NCI-H510A (cell line): ENCODE measurements at regions not wholly inside any gene's neighbourhood (a gene's known extent, or its start where the extent isn't known, plus 50 kb on each side); places are given as distances from the start of the nearest gene placed in this dataset.

Experiments used
- DNase-seq: peaks from one replicate; lab custom pipeline; 2025; lab: John Stamatoyannopoulos, UW

DNA sequence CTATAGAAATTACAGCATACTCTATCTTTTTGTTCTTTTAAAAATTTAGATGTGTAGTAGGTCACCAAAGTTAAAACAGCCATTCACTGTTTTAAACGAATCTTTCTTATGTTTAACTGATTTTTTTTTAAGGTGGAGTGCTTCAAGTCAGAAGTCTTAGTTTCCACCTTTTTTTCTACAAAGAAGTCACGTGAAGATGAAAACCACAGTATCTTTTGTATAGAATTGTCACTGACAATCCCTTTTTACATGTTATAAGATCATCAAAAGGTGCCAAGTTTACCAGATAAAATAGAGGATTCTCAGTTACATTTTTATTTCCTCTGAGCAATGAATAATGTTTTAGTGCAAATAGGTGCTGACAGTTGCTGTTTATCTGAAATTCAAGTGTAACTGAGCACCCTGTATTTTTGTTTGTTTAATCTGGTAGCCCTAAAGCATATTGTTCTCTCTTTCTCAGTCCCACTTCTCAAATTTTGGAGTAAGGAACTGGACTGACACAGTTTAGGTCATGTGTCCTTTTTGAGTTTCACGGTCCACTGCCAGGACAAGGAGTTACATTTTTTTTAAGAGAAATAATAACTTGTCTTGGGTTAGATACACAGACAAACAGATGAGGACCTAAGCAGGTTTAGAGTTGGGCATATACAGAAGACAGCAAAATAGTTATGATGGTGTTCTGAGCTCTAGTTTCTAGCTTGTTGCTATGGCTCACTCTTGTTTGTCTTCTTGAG lies 233.2 kb upstream of the MBL2 start:
- DNase-seq = no peak

DNA sequence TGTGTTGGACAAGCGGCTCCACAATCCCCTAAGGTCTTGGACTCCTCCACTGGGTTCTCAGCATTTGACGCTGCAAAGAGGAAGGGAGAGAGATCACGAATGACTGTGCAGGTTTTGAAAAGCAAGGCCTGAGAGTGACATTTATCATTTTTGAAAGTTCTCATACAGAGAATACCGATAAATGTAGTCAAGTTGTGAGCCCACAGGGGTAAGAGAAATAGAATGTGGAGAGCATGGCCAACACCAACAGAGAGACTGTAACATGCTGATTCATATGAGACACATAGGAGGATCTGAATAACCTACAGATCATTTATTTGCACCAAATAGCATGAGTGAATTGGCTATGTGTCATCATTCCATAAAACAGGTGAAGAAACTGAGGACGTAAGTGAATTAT lies 230.5 kb upstream of the MBL2 start:
- DNase-seq = no peak

DNA sequence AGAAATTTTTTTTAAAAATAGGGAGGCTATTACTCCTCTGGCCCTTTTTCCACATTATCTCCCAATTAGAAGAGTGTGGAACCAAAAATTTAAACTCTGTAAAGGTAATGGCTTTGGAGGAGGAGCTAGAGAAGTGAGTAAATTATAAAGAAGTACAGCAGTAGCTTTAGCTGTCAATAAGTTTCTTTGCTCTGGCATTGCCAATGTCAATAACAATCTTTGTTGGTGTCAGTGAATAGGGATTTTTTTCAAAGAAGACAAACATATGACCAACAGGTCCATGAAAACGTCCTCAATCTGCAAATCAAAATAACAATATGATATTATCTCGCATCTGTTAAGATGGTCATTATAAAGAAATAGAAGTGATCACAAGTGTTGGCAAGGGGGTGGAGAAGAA lies 227.1 kb upstream of the MBL2 start:
- no peak for DNase-seq

DNA sequence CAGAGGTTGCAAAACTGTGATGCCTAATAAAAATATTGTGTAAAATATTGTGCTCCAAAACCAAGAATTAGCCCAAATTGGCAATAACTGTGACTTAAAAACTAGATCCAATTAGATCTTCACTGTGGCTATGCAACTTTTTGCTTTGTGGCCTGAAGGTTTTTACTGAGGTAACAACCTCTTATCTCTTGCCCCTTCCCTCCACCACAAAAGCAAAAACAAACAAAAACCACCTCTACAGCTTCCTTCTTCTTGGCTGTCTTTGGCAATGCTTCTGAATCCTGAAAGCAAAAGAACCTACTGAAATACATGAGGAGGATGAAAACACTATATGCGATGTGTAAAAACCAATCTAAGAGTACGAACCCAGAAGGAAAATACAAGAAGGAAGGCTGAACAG lies 226.7 kb upstream of the MBL2 start:
- DNase-seq = no peak

DNA sequence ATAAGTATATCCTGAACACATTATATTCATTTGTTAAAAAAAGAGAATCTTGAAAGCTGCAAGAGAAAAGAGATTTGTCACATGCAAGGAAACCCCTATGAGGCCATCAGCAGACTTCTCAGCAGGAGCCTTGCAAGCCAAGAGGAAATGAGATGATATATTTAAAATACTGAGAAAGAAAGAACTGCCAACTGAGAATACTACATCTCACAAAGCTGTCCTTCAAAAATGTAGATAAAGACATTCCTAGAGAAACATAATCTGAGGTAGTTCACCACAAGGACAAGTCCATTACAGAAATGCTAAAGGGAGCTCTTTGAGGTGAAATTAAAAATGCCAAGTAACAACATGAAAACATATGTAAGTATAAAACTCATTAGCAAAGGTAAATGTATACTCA lies 224.4 kb upstream of the MBL2 start:
- DNase-seq = no peak

DNA sequence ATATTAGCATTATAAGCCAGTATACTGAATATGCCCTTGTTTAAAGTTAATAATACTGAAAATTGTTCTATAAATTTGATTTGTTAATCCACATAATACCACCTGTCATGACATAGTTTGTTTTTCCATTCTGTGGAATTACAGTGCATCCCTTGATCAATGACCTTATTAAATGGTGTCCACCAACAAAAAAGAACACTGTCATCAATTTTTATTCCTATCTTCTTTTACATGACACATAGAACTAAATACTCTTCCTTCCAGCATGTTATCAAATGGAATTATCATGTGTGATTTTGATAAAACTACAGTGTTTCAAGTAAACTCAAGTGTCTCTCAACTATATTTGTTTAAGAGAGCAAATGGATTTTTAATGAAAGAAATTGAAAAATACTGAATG lies 221.8 kb upstream of the MBL2 start:
- DNase-seq = no peak

DNA sequence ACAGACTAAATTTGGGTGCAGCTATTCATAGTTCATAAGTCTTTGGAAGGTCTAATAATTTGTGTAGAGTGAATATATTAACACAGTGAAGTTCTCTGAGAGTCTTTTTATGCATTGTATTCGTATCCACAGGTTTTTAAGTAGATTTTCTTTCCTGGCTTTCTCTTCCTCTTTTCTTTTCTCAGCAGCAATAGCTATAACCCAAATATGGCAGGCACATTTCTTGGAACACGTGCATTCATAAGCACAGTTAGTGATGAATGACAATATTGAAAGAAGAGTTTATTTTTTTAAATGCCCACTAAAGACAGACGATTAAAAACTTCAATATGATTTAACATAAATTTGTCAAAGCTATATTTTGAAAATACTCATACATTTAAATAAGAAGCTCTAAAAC lies 220.5 kb upstream of the MBL2 start:
- no peak for DNase-seq

DNA sequence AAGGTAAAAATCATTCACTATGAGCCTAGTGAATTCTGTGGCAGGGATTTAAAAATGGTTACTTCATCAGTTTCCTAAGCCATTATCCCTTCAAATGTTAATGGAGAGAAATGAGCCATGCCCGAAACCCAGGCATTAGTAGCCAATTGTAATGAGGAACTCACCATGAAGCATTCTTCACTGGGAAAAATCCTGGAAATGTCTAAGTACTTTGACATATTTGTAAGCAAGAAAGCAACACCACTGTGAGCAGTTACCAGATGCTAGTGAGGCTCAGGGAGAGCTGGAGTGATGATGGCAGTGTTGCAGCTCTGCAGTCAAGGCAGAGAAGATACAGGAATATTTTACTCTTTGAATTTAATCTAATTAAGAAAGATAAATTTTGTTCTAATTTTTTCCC lies 220.0 kb upstream of the MBL2 start:
- DNase-seq = no peak

DNA sequence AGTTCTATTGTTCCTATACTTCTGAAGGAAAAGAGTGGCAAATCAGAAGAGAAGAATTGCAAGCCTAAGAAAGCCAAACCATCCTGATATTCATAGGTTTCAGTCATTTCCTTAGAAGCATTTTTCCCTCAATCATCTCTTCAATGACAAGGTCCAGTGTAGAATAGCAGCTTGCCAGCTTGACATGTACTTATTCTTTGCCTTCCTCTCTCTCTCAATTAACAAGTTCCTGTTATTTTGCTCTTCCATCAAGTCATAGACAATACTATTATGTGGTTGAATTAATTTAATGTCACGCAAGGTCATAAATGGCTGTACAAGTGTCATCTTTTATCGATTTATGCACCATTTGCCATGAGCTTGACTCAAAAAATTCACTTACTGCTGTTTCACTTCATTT lies 216.3 kb upstream of the MBL2 start:
- no peak for DNase-seq

DNA sequence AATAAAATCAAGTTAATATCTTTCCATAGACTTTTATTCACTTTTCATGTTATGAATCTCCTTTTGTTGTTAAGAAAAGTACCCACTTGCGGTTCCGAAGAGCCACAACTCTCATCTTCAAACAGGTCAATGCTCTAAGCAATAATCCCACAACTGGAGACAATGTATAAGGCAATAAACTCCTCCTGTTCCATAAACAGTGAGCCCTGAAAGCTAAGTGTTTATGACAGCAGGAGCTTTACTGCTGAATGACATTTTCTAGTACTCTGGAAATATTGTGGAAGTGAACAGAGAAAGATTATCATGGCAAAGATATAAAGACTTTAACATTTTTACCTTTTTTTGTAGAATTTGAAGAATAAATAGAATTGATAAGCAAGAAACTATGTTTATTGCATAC lies 213.5 kb upstream of the MBL2 start:
- no peak for DNase-seq

DNA sequence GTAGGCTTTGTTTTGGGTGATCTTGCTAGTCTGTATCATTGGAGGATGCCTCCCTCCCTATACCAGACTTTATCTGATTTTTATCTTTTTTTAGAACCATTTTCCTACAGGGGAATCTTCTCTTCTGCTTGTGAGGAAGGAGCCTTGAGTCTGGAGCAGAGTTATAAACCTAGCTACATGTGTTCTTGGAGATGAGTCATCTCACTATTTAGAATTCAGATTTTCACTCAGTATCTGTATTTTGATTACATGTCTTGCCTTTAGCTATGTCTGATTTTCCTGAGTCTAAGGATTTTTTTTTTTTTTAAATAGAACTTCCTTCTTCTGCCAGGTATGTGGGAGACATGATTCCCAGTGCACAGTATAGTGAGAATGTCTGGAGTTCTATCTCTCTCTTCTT lies 211.6 kb upstream of the MBL2 start:
- no peak for DNase-seq

DNA sequence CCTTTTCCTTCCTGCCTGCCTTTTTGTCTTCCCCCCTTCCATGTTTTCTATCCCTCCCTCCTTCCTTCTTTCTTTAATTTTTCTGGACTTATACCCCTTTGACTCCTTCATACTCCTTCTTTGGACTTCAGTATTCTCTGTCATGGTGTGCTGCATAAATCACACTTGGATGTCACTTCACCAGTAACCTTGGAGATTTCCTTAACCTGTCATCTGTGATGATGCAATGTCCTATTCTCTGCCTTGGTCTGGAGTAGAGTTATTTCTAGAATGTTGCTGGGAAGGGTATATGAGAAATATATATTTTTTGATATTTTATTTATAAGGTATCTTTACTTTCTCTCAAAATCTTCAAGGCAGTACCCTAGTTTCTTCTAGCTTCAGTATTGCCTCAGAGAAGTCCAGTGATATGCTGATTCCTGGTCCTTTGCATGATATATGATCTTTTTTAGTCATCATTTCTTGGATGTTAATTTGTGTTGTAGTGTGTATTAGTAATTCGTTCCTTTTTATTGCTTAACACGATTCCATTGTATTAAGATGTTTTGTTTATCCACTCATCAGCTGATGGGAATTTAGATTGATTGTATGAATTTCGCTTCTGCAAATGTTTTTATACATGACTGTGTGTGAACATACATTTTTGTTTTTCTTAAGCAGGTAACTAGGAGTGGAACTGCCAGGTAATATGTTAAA lies 206.9 kb upstream of the MBL2 start:
- no peak for DNase-seq

DNA sequence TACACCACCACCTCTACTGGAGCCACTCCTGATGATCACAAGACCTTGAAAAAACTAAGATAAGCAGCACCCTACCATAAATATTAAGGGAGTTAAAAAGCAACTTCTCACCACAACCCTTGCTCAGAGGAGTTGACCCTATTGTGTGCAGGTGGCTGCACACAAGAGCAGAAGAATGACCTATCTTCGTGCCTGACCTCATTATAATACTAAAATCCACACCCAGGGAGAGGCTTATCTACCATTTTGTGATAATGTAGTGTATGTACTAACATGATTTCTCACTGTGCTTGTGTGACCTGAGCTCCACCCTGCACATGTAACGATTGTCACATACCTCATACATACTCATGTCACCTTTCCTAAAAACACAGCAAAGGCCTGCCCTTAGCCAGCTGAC lies 205.0 kb upstream of the MBL2 start:
- no peak for DNase-seq

DNA sequence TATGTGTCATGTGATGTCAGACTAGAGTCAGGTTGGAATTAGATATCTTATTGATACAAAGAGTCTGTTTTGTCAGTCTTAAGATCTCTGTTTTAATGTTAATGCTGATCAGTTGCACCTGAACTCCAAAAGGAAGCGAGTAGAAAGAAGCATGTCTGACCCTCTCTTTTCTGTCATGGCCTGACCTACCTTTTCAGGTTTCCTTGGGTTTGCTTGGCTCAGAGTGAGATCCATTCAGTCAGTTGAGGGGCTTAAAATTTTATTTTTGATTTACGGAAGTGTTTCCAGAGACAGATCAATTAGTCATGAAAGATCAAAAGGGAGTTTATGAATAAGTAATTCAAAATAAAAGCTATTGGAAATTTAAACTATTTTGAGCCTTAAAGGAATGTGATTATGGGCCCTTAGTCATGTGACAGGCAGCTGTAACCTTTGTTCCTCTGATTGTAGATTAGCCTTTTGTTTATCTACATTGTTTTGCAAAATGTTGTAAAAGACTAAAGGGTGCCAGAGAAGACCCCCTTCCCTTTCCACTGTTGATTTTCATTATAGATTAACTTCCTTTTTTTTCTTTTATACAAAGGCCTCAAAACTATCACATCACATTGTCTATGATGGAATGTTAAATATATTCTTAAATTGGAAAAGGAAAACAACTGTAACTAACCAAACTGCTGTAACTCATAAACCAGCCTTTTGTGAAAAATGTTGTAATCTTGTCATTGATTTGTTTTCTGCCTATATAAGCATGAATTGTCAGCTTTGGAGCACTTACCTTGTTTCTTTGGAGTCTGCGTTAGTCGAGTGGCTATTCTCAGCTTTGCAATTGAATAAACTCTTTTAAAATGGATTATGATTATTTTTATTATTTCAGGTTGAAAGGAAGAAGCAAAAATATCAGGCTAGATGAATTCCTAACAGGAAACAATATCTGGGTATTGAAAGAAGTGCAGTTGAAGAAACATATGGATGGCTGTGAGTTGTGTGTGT lies 195.5 kb upstream of the MBL2 start:
- no peak for DNase-seq

DNA sequence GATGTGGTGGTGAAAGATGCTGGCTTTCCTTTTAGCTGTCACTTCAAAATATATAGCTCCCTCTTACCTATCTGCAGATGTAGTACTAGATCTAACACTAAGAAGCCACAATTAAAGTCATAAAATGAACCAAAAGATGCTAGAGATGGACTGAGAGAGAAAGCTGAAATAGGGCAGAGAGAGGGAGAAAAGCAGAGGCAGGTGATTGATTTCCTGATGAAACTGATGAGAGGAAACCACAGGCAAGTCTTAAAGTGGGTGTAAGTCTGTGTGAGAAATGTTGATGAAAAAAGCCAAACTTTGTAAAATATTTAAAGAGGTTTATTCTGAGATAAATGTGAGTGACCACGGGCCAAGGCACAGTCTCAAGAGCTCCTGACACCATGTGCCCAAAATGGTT lies 194.3 kb upstream of the MBL2 start:
- no peak for DNase-seq

DNA sequence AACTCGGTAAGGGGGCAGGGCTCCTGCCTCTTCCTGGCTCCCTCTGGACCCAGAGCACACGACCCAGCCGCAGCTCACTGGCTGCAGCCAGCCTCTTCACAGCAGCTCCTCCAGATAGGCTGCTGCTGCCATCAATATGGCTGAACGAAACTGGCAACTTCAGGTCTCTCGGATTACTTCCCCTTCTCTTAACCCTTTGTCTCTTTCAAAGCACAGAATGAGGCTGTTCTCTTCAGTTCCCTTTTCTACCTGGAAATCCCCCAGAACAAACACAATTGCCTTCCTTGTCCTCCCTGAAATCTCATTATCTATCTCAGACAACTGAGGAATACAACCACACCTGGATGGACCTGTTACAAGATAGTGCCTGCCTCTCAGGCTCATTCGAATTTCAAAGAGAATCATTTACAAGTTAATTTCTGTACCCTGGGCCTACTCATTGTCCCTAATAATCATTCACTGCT lies 193.4 kb upstream of the MBL2 start:
- no peak for DNase-seq

DNA sequence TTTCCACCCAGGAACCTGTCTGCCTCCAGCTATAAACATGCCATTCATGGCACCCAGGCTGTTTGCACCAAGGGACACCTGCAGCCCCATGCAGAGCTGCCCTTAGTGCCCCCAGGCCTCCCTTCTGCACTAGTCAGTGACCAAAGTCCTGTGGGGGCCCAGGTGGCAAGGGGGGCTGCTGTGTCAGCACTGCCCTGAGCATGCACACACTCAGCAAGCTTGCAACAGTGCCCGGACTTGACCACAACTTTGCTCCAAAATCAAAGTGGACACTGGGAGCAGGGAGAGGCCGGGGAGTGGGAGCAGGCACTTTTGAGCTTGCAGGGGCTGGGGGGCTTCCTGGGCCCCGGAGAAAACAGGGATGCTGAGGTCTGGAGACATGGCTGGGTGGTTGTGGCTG lies 192.9 kb upstream of the MBL2 start:
- DNase-seq = no peak

DNA sequence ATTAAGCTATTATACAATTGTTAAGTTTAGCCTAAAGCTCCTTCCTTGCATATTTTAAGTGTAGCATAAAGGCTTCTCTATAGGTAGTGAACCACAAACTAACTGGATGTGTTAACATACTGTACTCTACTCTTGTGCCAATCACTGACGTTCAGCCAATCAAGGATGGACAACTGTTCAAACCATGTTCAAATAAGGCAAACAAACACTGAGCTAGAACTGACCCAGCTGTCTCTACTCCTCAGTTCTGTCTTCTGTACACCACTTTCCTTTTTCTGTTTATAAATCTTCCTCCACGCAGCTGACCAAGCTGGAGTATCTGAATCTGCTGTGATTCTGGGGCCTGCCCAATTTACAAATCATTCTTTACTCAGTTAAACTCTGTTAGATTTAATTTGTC lies 188.7 kb upstream of the MBL2 start:
- DNase-seq = no peak

DNA sequence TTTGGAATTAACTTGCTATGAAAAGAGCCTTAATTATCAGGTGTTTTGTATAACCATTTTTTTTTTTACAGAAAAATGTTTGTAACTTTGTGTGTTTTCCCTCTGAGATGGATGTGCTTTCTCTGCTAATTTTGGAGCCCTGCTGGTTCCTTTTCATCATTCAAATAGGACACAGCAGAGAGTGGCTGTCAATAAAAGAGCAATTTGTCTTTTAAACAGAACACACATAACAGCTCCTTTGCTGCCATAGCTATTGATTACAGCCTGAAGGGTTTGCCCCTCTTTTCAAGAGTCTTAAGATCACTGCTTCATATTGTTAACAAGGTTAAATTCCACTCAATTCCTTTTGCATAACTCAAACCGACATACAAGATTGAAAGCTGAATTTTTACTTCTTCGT lies 187.2 kb upstream of the MBL2 start:
- no peak for DNase-seq

DNA sequence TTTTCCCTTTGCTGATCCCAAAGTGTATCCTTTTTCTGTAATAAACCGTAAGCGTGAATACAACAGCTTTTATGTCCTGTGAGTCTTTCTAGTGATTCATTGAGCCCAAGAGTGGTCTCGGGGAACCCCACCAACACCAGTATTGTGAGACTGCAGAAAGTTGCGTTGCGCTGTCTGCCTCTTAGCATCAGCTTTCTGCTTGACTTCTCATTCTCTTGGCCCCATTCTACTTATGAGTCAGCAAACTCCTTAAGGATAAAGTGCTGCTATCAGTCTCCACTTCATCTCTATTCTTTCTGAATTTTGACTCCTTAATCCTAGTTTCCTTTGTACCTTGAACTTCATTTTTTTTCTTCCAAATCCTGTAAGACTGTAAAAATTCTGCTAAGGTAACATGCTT lies 184.3 kb upstream of the MBL2 start:
- DNase-seq = no peak

DNA sequence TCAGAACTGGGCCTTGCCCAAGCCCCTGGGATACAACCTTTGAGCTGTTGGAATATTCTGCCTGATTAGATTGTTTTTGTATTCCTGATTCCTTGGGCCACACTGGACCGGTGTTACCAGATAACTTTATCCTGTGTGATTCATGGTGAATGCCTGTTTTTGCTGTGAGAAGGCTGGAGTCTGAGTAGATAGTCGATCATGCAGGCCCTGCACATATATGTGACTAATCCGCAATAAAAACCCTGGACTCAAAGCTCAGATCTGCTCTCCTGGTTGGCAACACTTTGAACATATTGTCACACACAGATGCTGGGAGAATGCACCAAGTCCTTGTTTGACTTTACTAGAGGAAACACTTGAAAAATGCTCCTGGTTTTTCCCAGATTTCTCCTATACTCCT lies 183.9 kb upstream of the MBL2 start:
- DNase-seq = no peak

DNA sequence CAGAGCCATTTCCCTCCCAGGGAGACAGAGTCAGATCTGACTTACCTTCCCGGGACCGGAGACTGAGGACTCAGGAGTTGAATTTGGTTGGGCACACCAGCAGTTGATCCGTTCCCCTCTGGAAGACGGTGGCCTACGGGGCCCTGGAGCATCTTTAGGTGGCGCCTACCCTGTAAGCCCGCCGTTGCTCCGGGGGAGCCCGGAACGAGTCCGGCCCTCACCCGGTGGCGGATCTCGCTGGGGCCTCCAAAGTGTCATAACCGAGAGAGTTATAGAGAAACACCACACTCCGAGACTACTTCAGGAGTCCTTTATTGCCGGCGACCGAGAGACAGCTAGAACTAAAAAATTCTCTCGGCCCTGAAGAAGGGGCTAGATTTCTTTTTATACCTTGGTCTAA lies 182.8 kb upstream of the MBL2 start:
- DNase-seq = no peak

DNA sequence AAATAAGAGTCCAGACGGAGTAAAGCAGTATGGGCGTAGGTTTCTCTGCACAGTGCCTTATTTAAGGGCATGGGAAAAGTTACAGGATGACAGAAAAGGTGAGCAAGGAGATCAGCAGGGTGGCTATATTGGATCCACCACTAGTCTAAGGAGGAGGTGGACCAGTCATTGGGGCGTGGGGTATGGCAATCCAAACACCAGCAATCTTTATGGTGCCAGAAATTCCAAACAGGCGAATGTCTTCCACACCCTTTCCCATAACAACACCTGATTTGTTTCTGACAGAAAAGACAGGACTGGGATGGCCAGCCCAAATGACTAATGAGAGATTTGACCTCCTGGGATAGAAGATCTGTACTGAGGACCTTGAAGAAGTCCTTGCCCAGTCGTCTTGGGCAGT lies 181.8 kb upstream of the MBL2 start:
- no peak for DNase-seq
